Upper lobe of left lung (tissue), 6 donors: ENCODE measurements at regions not wholly inside any gene's neighbourhood (a gene's known extent, or its start where the extent isn't known, plus 50 kb on each side); places are given as distances from the start of the nearest gene placed in this dataset.

Source experiments
- ATAC-seq, 2 donors: fragments of 200-7000 bp; cut with Tn5 transposase; one replicate each; pipeline ENCODE4 v1.9.1; 2022; ENCODE audit warnings: mild to moderate bottlenecking in 2 of 2, moderate library complexity in 2 of 2; ENCODE audit not compliant: low FRiP score in 2 of 2
- DNase-seq, 2 donors: peaks; one replicate each; pipeline ENCODE4 v3.0.0-alpha.2; 2019 to 2020
- H3K27ac ChIP-seq, 4 donors: fragments of 200-600 bp; sonication (generic); one replicate each; pipeline ENCODE4 v1.5.1; 2016 to 2019
- H3K27me3 ChIP-seq, 4 donors: fragments of 200-600 bp; sonication (generic); one replicate each; pipeline ENCODE4 v1.5.1; 2017 to 2019
- H3K36me3 ChIP-seq, 4 donors: fragments of 200-600 bp; sonication (generic); one replicate each; pipeline ENCODE4 v1.5.1; 2016 to 2019
- H3K4me1 ChIP-seq, 4 donors: fragments of 200-600 bp; sonication (generic); one replicate each; pipeline ENCODE4 v1.5.1; 2018 to 2019
- H3K4me3 ChIP-seq, 4 donors: fragments of 200-600 bp; sonication (generic); one replicate each; pipeline ENCODE4 v1.5.1; 2017 to 2019; ENCODE audit warnings: mild to moderate bottlenecking in 2 of 4, moderate library complexity in 1 of 4
- H3K9me3 ChIP-seq, 4 donors: fragments of 200-600 bp; sonication (generic); one replicate each; pipeline ENCODE4 v1.5.1; 2018 to 2019
- CTCF ChIP-seq, 6 experiments: fragments of 450-650 bp in 4 of 6; fragments of 200-600 bp in 2 of 6; sonication (generic) in 2 of 6; IDR thresholded peaks; one replicate each; pipeline ENCODE4 v1.5.1; 2016 to 2019; ENCODE audit warnings: antibody characterized with exemption in 6 of 6
- EP300 ChIP-seq, 4 donors: sonication (generic); formaldehyde crosslinking; IDR thresholded peaks; one replicate each; pipeline ENCODE4 v1.5.1; 2017; ENCODE audit warnings: antibody characterized with exemption in 4 of 4, control low read depth in 2 of 4
- POLR2A ChIP-seq, 4 donors: fragments of 450-650 bp; IDR thresholded peaks; one replicate each; pipeline ENCODE4 v1.5.1; 2016 to 2017; ENCODE audit warnings: antibody characterized with exemption in 4 of 4, mild to moderate bottlenecking in 2 of 4
- POLR2AphosphoS5 ChIP-seq, 2 donors: sonication (generic); formaldehyde crosslinking; IDR thresholded peaks; one replicate each; pipeline ENCODE4 v1.5.1; 2017; ENCODE audit warnings: antibody characterized with exemption in 2 of 2
- WGBS, 2 donors: methylation state at CpG; one replicate each; pipeline ENCODE4 v1.1.5; 2017 to 2018; 5-methylcytosine and 5-hydroxymethylcytosine counted together
- donor health status: DM: no; HTN: no; CAD: no; lungs with moderate emphysema.
- donor health status: DM: no; HTN: yes; CAD: no; lungs with severe emphysema.

GRCh38 chr2:43026426-43027096, 199.8 kb downstream of the ZFP36L2 start:
- no peak overlapping the region for H3K4me3 ChIP-seq
- DNase-seq (peak in 1 of 2 donors; percentile 55), ATAC-seq (no peak)
- H3K27ac ChIP-seq, result peak overlapping the region in 2 of 4 donors; percentile 27 to 72
- H3K27me3 ChIP-seq, result no peaks in the 10 kb centered on the region
- no peaks in the 10 kb centered on the region for H3K36me3 ChIP-seq
- H3K9me3 ChIP-seq, result peaks cover 0 to 6% (median 2%) of the 10 kb centered on the region in 4 donors
- peaks cover 10 to 24% (median 22%) of the 10 kb centered on the region in 4 donors for H3K4me1 ChIP-seq
- TF ChIP-seq POLR2AphosphoS5 (IDR thresholded peaks at IDR 0.05), result no peak
- no peak for TF ChIP-seq POLR2A (IDR thresholded peaks at IDR 0.05)
- no peak for TF ChIP-seq CTCF (IDR thresholded peaks at IDR 0.05)
- TF ChIP-seq EP300 (IDR thresholded peaks at IDR 0.05), result no peak
- 78 to 87% methylated on average over 14 to 17 of the region's 17 CpGs for WGBS, 2 donors

- H3K36me3 ChIP-seq, result no peaks in the 10 kb centered on the region
- DNase-seq (no peak), ATAC-seq (no peak)
- WGBS, 2 donors, result 66 to 67% methylated on average over 5 of the region's 5 CpGs
- TF ChIP-seq CTCF (IDR thresholded peaks at IDR 0.05) (no peak), EP300 (IDR thresholded peaks at IDR 0.05) (no peak), POLR2AphosphoS5 (IDR thresholded peaks at IDR 0.05) (no peak), POLR2A (IDR thresholded peaks at IDR 0.05) (no peak)
- H3K9me3 ChIP-seq, result peaks cover 0 to 6% (median 2%) of the 10 kb centered on the region in 4 donors
- peak overlapping the region in 1 of 4 donors; percentile 72 for H3K27ac ChIP-seq
- H3K4me1 ChIP-seq, result peaks cover 10 to 23% (median 22%) of the 10 kb centered on the region in 4 donors
- no peaks in the 10 kb centered on the region for H3K27me3 ChIP-seq
- no peak overlapping the region for H3K4me3 ChIP-seq
These were observed 200.6 kb downstream of the ZFP36L2 start for GRCh38 chr2:43025709-43026295.

DNA sequence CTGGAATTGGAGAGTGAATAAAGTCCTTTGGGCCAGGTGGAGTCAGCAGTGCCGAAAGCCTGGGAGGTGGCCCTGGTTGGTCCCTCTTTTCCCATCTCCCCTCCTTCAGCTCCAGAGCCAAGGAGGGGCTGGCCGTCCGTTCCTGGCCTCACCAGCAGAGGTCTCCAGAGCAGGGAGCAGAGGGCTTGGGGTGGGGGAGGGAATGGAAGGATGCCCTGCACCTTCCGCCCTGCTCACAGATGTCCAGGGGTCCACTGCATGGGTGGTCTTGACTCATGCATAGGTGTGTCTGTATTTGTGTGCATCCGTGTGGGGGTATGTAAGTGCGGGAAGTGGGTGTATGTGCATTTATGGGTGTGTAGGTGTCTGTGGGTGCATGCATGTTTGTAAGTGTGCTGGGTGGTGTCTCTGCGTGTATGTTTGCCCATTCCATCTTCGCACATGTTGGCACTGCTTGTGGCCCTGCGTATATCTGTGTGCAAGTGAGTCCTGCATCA, 201.8 kb downstream of the ZFP36L2 start:
- Histone ChIP-seq H3K9me3 (peaks cover 0 to 10% (median 6%) of the 10 kb centered on the region in 4 donors), H3K27me3 (no peaks in the 10 kb centered on the region), H3K36me3 (no peaks in the 10 kb centered on the region), H3K27ac (peak overlapping the region in 1 of 4 donors; percentile 1), H3K4me3 (no peak overlapping the region), H3K4me1 (peaks cover 14 to 23% (median 22%) of the 10 kb centered on the region in 4 donors)
- TF ChIP-seq POLR2A (IDR thresholded peaks at IDR 0.05), result peak in 1 of 4 donors; percentile 7
- TF ChIP-seq POLR2AphosphoS5 (IDR thresholded peaks at IDR 0.05), result peak in 1 of 2 donors; percentile 5
- no peak for TF ChIP-seq EP300 (IDR thresholded peaks at IDR 0.05)
- TF ChIP-seq CTCF (IDR thresholded peaks at IDR 0.05), result peak; percentile 68 to 87 (median 79)
- whole genome bisulfite sequencing, 2 donors, result 51% methylated on average over 8 to 9 of the region's 9 CpGs
- DNase-seq (peak; percentile 32 to 56), ATAC-seq (peak in 1 of 2 donors; percentile 69)

DNA sequence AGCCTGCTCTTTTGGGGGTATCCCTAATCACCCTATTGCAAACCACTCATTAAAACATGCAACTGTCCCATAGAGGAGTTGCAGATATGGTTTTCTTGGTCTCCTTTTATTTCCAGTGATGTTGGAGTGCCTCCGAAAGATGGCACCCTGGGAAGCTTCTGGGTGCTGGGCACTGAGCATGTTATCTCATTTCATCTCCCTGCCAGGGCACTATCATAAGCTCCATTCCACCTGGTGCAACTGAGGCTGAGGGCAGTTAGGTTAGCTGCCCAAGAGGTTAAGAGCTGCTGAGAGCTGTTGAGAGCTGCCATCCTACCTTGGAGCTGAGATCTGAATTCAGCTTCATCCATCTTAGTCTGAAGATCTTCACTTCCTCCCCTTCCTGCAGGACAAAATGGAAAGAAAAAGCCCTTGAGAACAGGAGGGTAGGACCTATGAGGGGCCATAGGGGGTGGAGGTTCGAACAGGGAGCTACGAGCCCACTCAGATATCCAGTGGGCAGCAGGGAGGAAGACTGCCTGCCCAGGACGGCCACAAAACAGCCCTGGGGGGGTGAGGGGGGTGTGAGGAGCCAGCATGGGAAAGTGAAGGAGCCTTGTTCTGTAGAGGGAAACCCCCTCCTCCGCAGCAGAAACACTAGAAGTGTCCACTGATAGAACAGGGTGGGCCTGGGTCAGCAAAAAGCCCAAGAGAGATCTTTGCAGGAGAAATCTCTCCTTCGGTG, 202.5 kb downstream of the ZFP36L2 start:
- no peak overlapping the region for H3K4me3 ChIP-seq
- DNase-seq (no peak), ATAC-seq (no peak)
- H3K27ac ChIP-seq, result peak overlapping the region in 1 of 4 donors; percentile 1
- no peaks in the 10 kb centered on the region for H3K36me3 ChIP-seq
- H3K27me3 ChIP-seq, result no peaks in the 10 kb centered on the region
- 85 to 86% methylated on average over 6 of the region's 6 CpGs for WGBS, 2 donors
- H3K9me3 ChIP-seq, result peaks cover 0 to 10% (median 6%) of the 10 kb centered on the region in 4 donors
- H3K4me1 ChIP-seq, result peaks cover 20 to 28% (median 25%) of the 10 kb centered on the region in 4 donors
- TF ChIP-seq EP300 (IDR thresholded peaks at IDR 0.05) (no peak), POLR2A (IDR thresholded peaks at IDR 0.05) (no peak), CTCF (IDR thresholded peaks at IDR 0.05) (no peak), POLR2AphosphoS5 (IDR thresholded peaks at IDR 0.05) (no peak)
